ENCODE measurements at regions not wholly inside any gene's neighbourhood (a gene's known extent, or its start where the extent isn't known, plus 50 kb on each side); places are given as distances from the start of the nearest gene placed in this dataset.

GRCh38 chr5:67971971-67972821 lies 243.4 kb upstream of the PIK3R1 start:
- TF ChIP-seq CTCF (IDR thresholded peaks at IDR 0.05) (no peak), POLR2A (IDR thresholded peaks at IDR 0.05) (no peak), EP300 (IDR thresholded peaks at IDR 0.05) (no peak)

Data from tibial nerve (tissue), 4 donors.